HCT116 (cell line): ENCODE measurements at regions not wholly inside any gene's neighbourhood (a gene's known extent, or its start where the extent isn't known, plus 50 kb on each side); places are given as distances from the start of the nearest gene placed in this dataset.

Experiments used
- ATAC-seq: fragments of 200-7000 bp; cut with Tn5 transposase; 2 replicates; pipeline ENCODE4 v1.9.1; 2020; ENCODE audit warnings: mild to moderate bottlenecking, moderate library complexity
- BruUV-seq: library from RNA; stranded (reverse); fragments of 400-500 nt; replicated peaks from 2 replicates; lab custom pipeline; 2021; lab: Mats Ljungman, UMichigan
- CTCF ChIA-PET: fragments of 300-600 bp; sonication (Branson Sonifier 250); formaldehyde crosslinking; loops from one replicate; lab custom pipeline; 2021; ENCODE audit warnings: antibody characterized with exemption; lab: Charles Lee
- POLR2A ChIA-PET: fragments of 300-600, 350-600 bp; sonication (Branson Sonifier 250); formaldehyde crosslinking; loops from one replicate; lab custom pipeline; 2021; ENCODE audit warnings: antibody characterized with exemption; lab: Charles Lee
- RAD21 ChIA-PET, 2 experiments: fragments of 300-600 bp; sonication (Branson Sonifier 250); formaldehyde crosslinking; loops; one replicate each; lab custom pipeline; 2023; ENCODE audit warnings: low total read pairs in 2 of 2; ENCODE audit not compliant: uncharacterized antibody in 2 of 2, unreplicated experiment in 2 of 2, low non-redundant PET in 1 of 2; lab: Charles Lee
- DNase-seq: peaks from one replicate; pipeline ENCODE4 v3.0.0-alpha.2; 2010; ENCODE audit warnings: low read depth, low spot score
- H2AFZ ChIP-seq: fragments of 200-600 bp; shearing (Covaris generic), sonication (generic); 2 replicates; pipeline ENCODE4 v1.6.1; 2017; ENCODE audit warnings: low read depth, mixed run types, mixed read lengths, antibody characterized with exemption, low read length; ENCODE audit not compliant: poor library complexity, severe bottlenecking
- H3K27ac ChIP-seq: 2 replicates; pipeline ENCODE4 v1.5.1; 2012; ENCODE audit warnings: low read depth, low read length
- H3K27me3 ChIP-seq: fragments of 200-600 bp; sonication (generic); 2 replicates; pipeline ENCODE4 v1.6.1; 2016; ENCODE audit warnings: mixed run types, low read length, mixed read lengths; ENCODE audit not compliant: insufficient read depth
- H3K36me3 ChIP-seq, 2 experiments: fragments of 200-500 bp in 1 of 2; fragments of 200-600 bp in 1 of 2; sonication (Bioruptor generic) in 1 of 2; sonication (generic) in 1 of 2; 2 replicates each; pipeline versions ENCODE4 v1.5.1 to v1.6.1; 2014 to 2016; ENCODE audit warnings: low read length in 2 of 2, inconsistent platforms in 1 of 2, mixed read lengths in 1 of 2, mixed run types in 1 of 2; ENCODE audit not compliant: insufficient read depth in 2 of 2, control insufficient read depth in 1 of 2
- H3K4me1 ChIP-seq, 2 experiments: fragments of 200-600 bp in 1 of 2; sonication (generic) in 1 of 2; 2 replicates each; pipeline versions ENCODE4 v1.5.1 to v1.6.1; 2012 to 2017; ENCODE audit warnings: low read length in 2 of 2, inconsistent platforms in 1 of 2, mild to moderate bottlenecking in 1 of 2, mixed read lengths in 1 of 2, mixed run types in 1 of 2, moderate library complexity in 1 of 2; ENCODE audit not compliant: insufficient read depth in 2 of 2, control insufficient read depth in 1 of 2
- H3K4me2 ChIP-seq: fragments of 200-600 bp; sonication (generic); 2 replicates; pipeline ENCODE4 v1.6.1; 2017; ENCODE audit warnings: mixed run types, low read length, mixed read lengths
- H3K4me3 ChIP-seq, 2 experiments: fragments of 200-600 bp in 1 of 2; sonication (generic) in 1 of 2; replicated peaks in 1 of 2; 2 replicates each; pipeline ENCODE4 v1.5.1; 2011 to 2016; ENCODE audit warnings: low read length in 2 of 2, control low read depth in 1 of 2, low read depth in 1 of 2, mild to moderate bottlenecking in 1 of 2, mixed read lengths in 1 of 2, mixed run types in 1 of 2
- H3K79me2 ChIP-seq: fragments of 200-600 bp; sonication (generic); 2 replicates; pipeline ENCODE4 v1.6.1; 2017; ENCODE audit warnings: mild to moderate bottlenecking, mixed run types, low read length, moderate library complexity, mixed read lengths; ENCODE audit not compliant: insufficient read depth
- H3K9ac ChIP-seq: fragments of 200-600 bp; sonication (generic); 2 replicates; pipeline ENCODE4 v1.6.1; 2016; ENCODE audit warnings: low read length, mixed read lengths
- H3K9me2 ChIP-seq: fragments of 200-600 bp; sonication (generic), shearing (Covaris generic); 2 replicates; pipeline ENCODE4 v1.6.1; 2017; ENCODE audit warnings: mixed run types, mild to moderate bottlenecking, moderate library complexity; ENCODE audit not compliant: insufficient read depth
- H3K9me3 ChIP-seq, 2 experiments: fragments of 200-500 bp in 1 of 2; fragments of 200-600 bp in 1 of 2; sonication (Bioruptor generic) in 1 of 2; sonication (generic) in 1 of 2; 2 replicates each; pipeline ENCODE4 v1.6.1; 2014 to 2017; ENCODE audit warnings: low read length in 2 of 2, mixed read lengths in 2 of 2, inconsistent platforms in 1 of 2, low read depth in 1 of 2, mild to moderate bottlenecking in 1 of 2, mixed run types in 1 of 2, moderate library complexity in 1 of 2; ENCODE audit not compliant: control insufficient read depth in 1 of 2, insufficient read depth in 1 of 2
- H4K20me1 ChIP-seq: fragments of 200-600 bp; sonication (generic), shearing (Covaris generic); 2 replicates; pipeline ENCODE4 v1.6.1; 2017; ENCODE audit warnings: mixed run types, mild to moderate bottlenecking, moderate library complexity; ENCODE audit not compliant: insufficient read depth
- ATF3 ChIP-seq: IDR thresholded peaks from 2 replicates; pipeline ENCODE4 v1.6.1; 2012
- CBX3 ChIP-seq: IDR thresholded peaks from 2 replicates; pipeline ENCODE4 v1.6.1; 2012; ENCODE audit warnings: low read depth
- CEBPB ChIP-seq: IDR thresholded peaks from 2 replicates; pipeline ENCODE4 v1.6.1; 2012; ENCODE audit warnings: low read depth
- CTCF ChIP-seq, 3 experiments: fragments of 200-600 bp in 1 of 3; sonication (generic) in 1 of 3; IDR thresholded peaks in 2 of 3; conservative IDR thresholded peaks in 1 of 3; 2 replicates each; pipeline ENCODE4 v1.5.1; 2012 to 2017; ENCODE audit warnings: low read depth in 2 of 3, low read length in 2 of 3, antibody characterized with exemption in 1 of 3, borderline replicate concordance in 1 of 3, control low read depth in 1 of 3, mild to moderate bottlenecking in 1 of 3, mixed read lengths in 1 of 3, mixed run types in 1 of 3, moderate library complexity in 1 of 3; ENCODE audit not compliant: insufficient read depth in 1 of 3
- EGR1 ChIP-seq: IDR thresholded peaks from 2 replicates; pipeline ENCODE4 v1.6.1; 2012; ENCODE audit warnings: low read depth
- ELF1 ChIP-seq: IDR thresholded peaks from 2 replicates; pipeline ENCODE4 v1.6.1; 2012; ENCODE audit warnings: low read depth, borderline replicate concordance
- EZH2 ChIP-seq: fragments of 200-600 bp; sonication (generic); IDR thresholded peaks from 2 replicates; pipeline ENCODE4 v1.6.1; 2017; ENCODE audit warnings: antibody characterized with exemption, mixed run types
- EZH2phosphoT487 ChIP-seq: fragments of 200-600 bp; IDR thresholded peaks from 2 replicates; pipeline ENCODE4 v1.6.1; 2018; ENCODE audit warnings: antibody characterized with exemption, borderline replicate concordance
- FOSL1 ChIP-seq: IDR thresholded peaks from 2 replicates; pipeline ENCODE4 v1.6.1; 2012; ENCODE audit warnings: low read depth
- JUND ChIP-seq: IDR thresholded peaks from 2 replicates; pipeline ENCODE4 v1.6.1; 2012
- POLR2A ChIP-seq: IDR thresholded peaks from 2 replicates; pipeline ENCODE4 v1.7.0; 2011; ENCODE audit warnings: borderline replicate concordance; ENCODE audit not compliant: insufficient read depth, insufficient read length; ENCODE audit errors: extremely low read depth
- POLR2AphosphoS5 ChIP-seq: IDR thresholded peaks from 2 replicates; pipeline ENCODE4 v1.6.1; 2011; ENCODE audit warnings: mild to moderate bottlenecking, low read depth, low read length, moderate library complexity
- RAD21 ChIP-seq: IDR thresholded peaks from 2 replicates; pipeline ENCODE4 v1.6.1; 2012; ENCODE audit warnings: low read depth, mild to moderate bottlenecking
- REST ChIP-seq: IDR thresholded peaks from 2 replicates; pipeline ENCODE4 v1.6.1; 2012; ENCODE audit warnings: low read depth
- SIN3A ChIP-seq: IDR thresholded peaks from 2 replicates; pipeline ENCODE4 v1.6.1; 2012; ENCODE audit warnings: low read depth
- SP1 ChIP-seq: IDR thresholded peaks from 2 replicates; pipeline ENCODE4 v1.6.1; 2012; ENCODE audit warnings: low read depth
- TCF7L2 ChIP-seq: IDR thresholded peaks from 2 replicates; pipeline ENCODE4 v1.7.0; 2011; ENCODE audit warnings: borderline replicate concordance, inconsistent platforms; ENCODE audit not compliant: insufficient read depth, insufficient read length; ENCODE audit errors: extremely low read depth
- YY1 ChIP-seq: IDR thresholded peaks from 2 replicates; pipeline ENCODE4 v1.6.1; 2011; ENCODE audit warnings: low read length, low read depth, moderate library complexity, mild to moderate bottlenecking; ENCODE audit not compliant: insufficient replicate concordance; ENCODE audit errors: extremely low read depth
- ZBTB33 ChIP-seq: IDR thresholded peaks from 2 replicates; pipeline ENCODE4 v1.6.1; 2011; ENCODE audit warnings: mild to moderate bottlenecking, low read length, moderate library complexity; ENCODE audit not compliant: insufficient replicate concordance; ENCODE audit errors: extremely low read depth
- ZNF274 ChIP-seq: fragments of 200-500 bp; sonication (Bioruptor generic); IDR thresholded peaks from 2 replicates; pipeline ENCODE4 v1.6.1; 2014; ENCODE audit warnings: mild to moderate bottlenecking, low read depth, low read length, inconsistent platforms
- intact Hi-C: fragments of 100-400 bp; cut with micrococcal nuclease; formaldehyde crosslinking; loops from 2 replicates; pipeline ENCODE4 v1.10.0; 2022

- TF ChIP-seq EZH2 (no peak), SP1 (no peak), TCF7L2 (no peak), EZH2phosphoT487 (no peak), ZBTB33 (no peak), CEBPB (no peak), REST (no peak), FOSL1 (no peak), RAD21 (no peak), ATF3 (no peak), SIN3A (no peak), POLR2AphosphoS5 (no peak), ELF1 (no peak), JUND (no peak), YY1 (no peak), POLR2A (no peak), EGR1 (no peak), CTCF (IDR thresholded peaks at IDR 0.05 in 2 of 3, conservative IDR thresholded peaks at IDR 0.05 in 1 of 3; ENCODE audit: borderline replicate concordance in 1 of 3, insufficient read depth in 1 of 3, low read depth in 2 of 3, low read length in 2 of 3) (no peak), CBX3 (no peak), ZNF274 (no peak)
- ChIA-PET POLR2A (no interaction called here), RAD21 (interaction anchor here (0.9 to 1.2 kb wide), 2 partner anchors 417 to 419 kb away, joined by 3 to 6 read pairs; no protein-coding TSS in a partner anchor), CTCF (interaction anchor here (0.6 to 2.5 kb wide), 15 partner anchors 9 to 683 kb away, joined by 3 to 25 read pairs (median 4); partner anchors contain the start of gene GJA1)
- intact Hi-C loops = loop anchor here (1.0 to 5.0 kb wide), 4 partner anchors 185 to 791 kb away; no protein-coding TSS in a partner anchor
- Histone ChIP-seq H3K27me3 (no peaks in the 10 kb centered on the region), H4K20me1 (no peaks in the 10 kb centered on the region), H3K4me3 (no peak overlapping the region), H3K4me1 (no peaks in the 10 kb centered on the region), H3K79me2 (no peaks in the 10 kb centered on the region), H3K36me3 (no peaks in the 10 kb centered on the region), H3K9ac (no peak overlapping the region), H3K9me3 (no peaks in the 10 kb centered on the region), H2AFZ (peak overlapping the region; percentile 83), H3K9me2 (no peaks in the 10 kb centered on the region), H3K4me2 (no peak overlapping the region), H3K27ac (no peak overlapping the region)
- BruUV-seq = no TSS peak
- DNase-seq (no peak), ATAC-seq (no peak)
Measured at GRCh38 chr6:121848523-121849255, 413.2 kb downstream of the GJA1 start.
